H1 (cell line): ENCODE measurements at regions not wholly inside any gene's neighbourhood (a gene's known extent, or its start where the extent isn't known, plus 50 kb on each side); places are given as distances from the start of the nearest gene placed in this dataset.

ENCODE experiments used
- CHD7 ChIP-seq: fragments of 300-600 bp; sonication (generic); IDR thresholded peaks from 2 replicates; pipeline ENCODE4 v1.7.1; 2012; ENCODE audit warnings: low read length, moderate library complexity, mild to moderate bottlenecking, inconsistent platforms; ENCODE audit not compliant: insufficient replicate concordance
- GTF2F1 ChIP-seq: IDR thresholded peaks from 2 replicates; pipeline ENCODE4 v1.6.1; 2012; ENCODE audit warnings: low read depth, low read length, improper control_type of control experiment, borderline replicate concordance
- SP2 ChIP-seq: IDR thresholded peaks from 2 replicates; pipeline ENCODE4 v1.6.1; 2012; ENCODE audit warnings: mild to moderate bottlenecking, low read length, inconsistent platforms
- TF ChIP-seq, protein P1 (sequence below): IDR thresholded peaks from 2 replicates; pipeline ENCODE4 v1.6.1; 2011; ENCODE audit warnings: low read length, improper control_type of control experiment

DNA sequence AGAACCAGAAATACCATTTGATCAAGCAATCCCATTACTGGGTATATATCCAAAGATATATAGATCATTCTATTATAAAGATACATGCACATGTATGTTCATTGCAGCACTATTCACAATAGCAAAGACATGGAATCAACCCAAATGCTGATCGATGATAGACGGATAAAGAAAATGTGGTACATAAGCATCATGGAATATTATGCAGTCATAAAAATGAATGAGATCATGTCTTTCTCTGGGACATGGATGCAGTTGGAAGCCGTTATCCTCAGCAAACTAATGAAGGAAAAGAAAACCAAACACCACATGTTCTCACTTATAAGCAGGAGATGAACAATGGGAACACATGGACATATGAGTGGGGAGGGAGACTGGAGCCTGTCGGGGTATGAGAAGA, 1540.9 kb upstream of the MIR17HG start (continued):
- TF ChIP-seq CHD7 (no peak), GTF2F1 (no peak), SP2 (no peak)
- TF ChIP-seq, protein P1, sequence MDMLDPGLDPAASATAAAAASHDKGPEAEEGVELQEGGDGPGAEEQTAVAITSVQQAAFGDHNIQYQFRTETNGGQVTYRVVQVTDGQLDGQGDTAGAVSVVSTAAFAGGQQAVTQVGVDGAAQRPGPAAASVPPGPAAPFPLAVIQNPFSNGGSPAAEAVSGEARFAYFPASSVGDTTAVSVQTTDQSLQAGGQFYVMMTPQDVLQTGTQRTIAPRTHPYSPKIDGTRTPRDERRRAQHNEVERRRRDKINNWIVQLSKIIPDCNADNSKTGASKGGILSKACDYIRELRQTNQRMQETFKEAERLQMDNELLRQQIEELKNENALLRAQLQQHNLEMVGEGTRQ = no peak
